Tibial nerve (tissue), 4 donors: ENCODE measurements at regions not wholly inside any gene's neighbourhood (a gene's known extent, or its start where the extent isn't known, plus 50 kb on each side); places are given as distances from the start of the nearest gene placed in this dataset.

Experiments
- DNase-seq, 2 donors: peaks; one replicate each; pipeline ENCODE4 v3.0.0-alpha.2; 2019; ENCODE audit warnings: low spot score in 2 of 2
- H3K27ac ChIP-seq, 4 donors: fragments of 200-600 bp; sonication (generic) in 3 of 4; one replicate each; pipeline ENCODE4 v1.5.1; 2017 to 2019; ENCODE audit warnings: mild to moderate bottlenecking in 1 of 4
- H3K27me3 ChIP-seq, 2 donors: fragments of 200-600 bp; sonication (generic) in 1 of 2; one replicate each; pipeline versions ENCODE4 v1.5.1 to v1.6.0; 2017 to 2019
- H3K36me3 ChIP-seq, 3 donors: fragments of 200-600 bp; sonication (generic); one replicate each; pipeline ENCODE4 v1.5.1; 2018 to 2019
- H3K4me1 ChIP-seq, 4 donors: fragments of 200-600 bp; sonication (generic) in 3 of 4; one replicate each; pipeline ENCODE4 v1.5.1; 2017 to 2019
- H3K4me3 ChIP-seq, 4 donors: fragments of 200-600 bp; sonication (generic) in 3 of 4; one replicate each; pipeline ENCODE4 v1.5.1; 2017 to 2019; ENCODE audit warnings: mild to moderate bottlenecking in 1 of 4, moderate library complexity in 1 of 4
- H3K9me3 ChIP-seq, 4 donors: fragments of 200-600 bp; sonication (generic) in 3 of 4; one replicate each; pipeline ENCODE4 v1.5.1; 2017 to 2019
- EP300 ChIP-seq, 2 donors: sonication (generic); formaldehyde crosslinking; IDR thresholded peaks; one replicate each; pipeline ENCODE4 v1.6.1; 2017; ENCODE audit warnings: antibody characterized with exemption in 2 of 2, mild to moderate bottlenecking in 1 of 2
- POLR2A ChIP-seq, 2 donors: fragments of 450-650 bp; IDR thresholded peaks; one replicate each; pipeline ENCODE4 v1.6.1; 2017; ENCODE audit warnings: antibody characterized with exemption in 2 of 2, mild to moderate bottlenecking in 2 of 2, moderate library complexity in 2 of 2
- WGBS, 2 donors: methylation state at CpG; one replicate each; pipeline ENCODE4 v1.1.5; 2018; 5-methylcytosine and 5-hydroxymethylcytosine counted together
- TF ChIP-seq, protein P1 (sequence below), 5 experiments: fragments of 200-600 bp in 3 of 5; fragments of 450-650 bp in 2 of 5; sonication (generic) in 3 of 5; IDR thresholded peaks; one replicate each; pipeline ENCODE4 v1.5.1; 2016 to 2019; ENCODE audit warnings: antibody characterized with exemption in 5 of 5, mild to moderate bottlenecking in 3 of 5, moderate library complexity in 2 of 5

DNA sequence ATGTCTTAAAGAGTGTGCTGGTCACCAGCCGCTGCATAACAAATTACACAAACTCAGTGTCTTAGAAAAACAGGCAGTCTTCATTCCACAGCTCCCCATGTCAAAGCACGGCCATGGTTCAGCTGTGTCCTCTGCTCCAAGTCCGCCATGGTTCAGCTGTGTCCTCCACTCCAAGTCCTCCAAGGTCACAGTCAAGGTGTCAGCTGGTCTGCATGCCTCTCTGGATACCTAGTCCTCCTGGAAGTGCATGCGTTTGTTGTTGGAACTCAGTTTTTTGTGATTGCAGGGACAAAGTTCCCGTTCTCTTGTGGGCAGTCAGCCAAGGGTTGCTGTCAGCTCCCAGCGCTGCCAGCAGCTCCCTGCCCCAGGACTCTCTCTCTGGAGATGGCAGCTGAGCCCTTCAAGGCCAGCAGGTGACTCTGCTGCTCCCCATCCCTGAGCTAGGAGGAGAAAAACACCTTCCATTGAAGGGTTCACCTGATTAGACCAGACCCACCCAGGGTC lies 304.0 kb upstream of the MYT1L start:
- TF ChIP-seq, protein P1, sequence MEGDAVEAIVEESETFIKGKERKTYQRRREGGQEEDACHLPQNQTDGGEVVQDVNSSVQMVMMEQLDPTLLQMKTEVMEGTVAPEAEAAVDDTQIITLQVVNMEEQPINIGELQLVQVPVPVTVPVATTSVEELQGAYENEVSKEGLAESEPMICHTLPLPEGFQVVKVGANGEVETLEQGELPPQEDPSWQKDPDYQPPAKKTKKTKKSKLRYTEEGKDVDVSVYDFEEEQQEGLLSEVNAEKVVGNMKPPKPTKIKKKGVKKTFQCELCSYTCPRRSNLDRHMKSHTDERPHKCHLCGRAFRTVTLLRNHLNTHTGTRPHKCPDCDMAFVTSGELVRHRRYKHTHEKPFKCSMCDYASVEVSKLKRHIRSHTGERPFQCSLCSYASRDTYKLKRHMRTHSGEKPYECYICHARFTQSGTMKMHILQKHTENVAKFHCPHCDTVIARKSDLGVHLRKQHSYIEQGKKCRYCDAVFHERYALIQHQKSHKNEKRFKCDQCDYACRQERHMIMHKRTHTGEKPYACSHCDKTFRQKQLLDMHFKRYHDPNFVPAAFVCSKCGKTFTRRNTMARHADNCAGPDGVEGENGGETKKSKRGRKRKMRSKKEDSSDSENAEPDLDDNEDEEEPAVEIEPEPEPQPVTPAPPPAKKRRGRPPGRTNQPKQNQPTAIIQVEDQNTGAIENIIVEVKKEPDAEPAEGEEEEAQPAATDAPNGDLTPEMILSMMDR (IDR thresholded peaks at IDR 0.05): no peak
- TF ChIP-seq EP300 (IDR thresholded peaks at IDR 0.05) (no peak), POLR2A (IDR thresholded peaks at IDR 0.05) (no peak)

GRCh38 chr2:2633017-2633416 lies 301.9 kb upstream of the MYT1L start:
- peaks cover 0 to under 1% of the 10 kb centered on the region in 2 donors for H3K27me3 ChIP-seq
- H3K4me3 ChIP-seq: no peak overlapping the region
- H3K36me3 ChIP-seq: no peaks in the 10 kb centered on the region
- 27% methylated on average over 8 of the region's 8 CpGs for WGBS, 2 donors
- H3K27ac ChIP-seq: no peak overlapping the region
- TF ChIP-seq EP300 (IDR thresholded peaks at IDR 0.05) (no peak), POLR2A (IDR thresholded peaks at IDR 0.05) (no peak)
- TF ChIP-seq, protein P1 (IDR thresholded peaks at IDR 0.05): no peak
- H3K9me3 ChIP-seq: no peaks in the 10 kb centered on the region
- no peaks in the 10 kb centered on the region for H3K4me1 ChIP-seq
- no peak for DNase-seq

More for the DNA sequence above, 304.0 kb upstream of the MYT1L start:
- 87 to 94% methylated on average over 6 of the region's 6 CpGs for WGBS, 2 donors
- H3K27ac ChIP-seq: no peak overlapping the region
- peaks cover 0 to 7% of the 10 kb centered on the region in 2 donors for H3K27me3 ChIP-seq
- H3K4me3 ChIP-seq: no peak overlapping the region
- no peaks in the 10 kb centered on the region for H3K4me1 ChIP-seq
- no peak for DNase-seq
- H3K9me3 ChIP-seq: no peaks in the 10 kb centered on the region
- no peaks in the 10 kb centered on the region for H3K36me3 ChIP-seq

- H3K4me3 ChIP-seq: no peak overlapping the region
- no peaks in the 10 kb centered on the region for H3K4me1 ChIP-seq
- no peaks in the 10 kb centered on the region for H3K36me3 ChIP-seq
- TF ChIP-seq, protein P1 (IDR thresholded peaks at IDR 0.05): no peak
- no peak for TF ChIP-seq POLR2A (IDR thresholded peaks at IDR 0.05)
- TF ChIP-seq EP300 (IDR thresholded peaks at IDR 0.05): no peak
- WGBS, 2 donors: 48 to 58% methylated on average over 6 of the region's 6 CpGs
- H3K27ac ChIP-seq: no peak overlapping the region
- no peak for DNase-seq
- H3K9me3 ChIP-seq: peaks cover 0 to 6% (median 0%) of the 10 kb centered on the region in 4 donors
- no peaks in the 10 kb centered on the region for H3K27me3 ChIP-seq
Measured at GRCh38 chr2:2623939-2624338, 292.9 kb upstream of the MYT1L start.

DNA sequence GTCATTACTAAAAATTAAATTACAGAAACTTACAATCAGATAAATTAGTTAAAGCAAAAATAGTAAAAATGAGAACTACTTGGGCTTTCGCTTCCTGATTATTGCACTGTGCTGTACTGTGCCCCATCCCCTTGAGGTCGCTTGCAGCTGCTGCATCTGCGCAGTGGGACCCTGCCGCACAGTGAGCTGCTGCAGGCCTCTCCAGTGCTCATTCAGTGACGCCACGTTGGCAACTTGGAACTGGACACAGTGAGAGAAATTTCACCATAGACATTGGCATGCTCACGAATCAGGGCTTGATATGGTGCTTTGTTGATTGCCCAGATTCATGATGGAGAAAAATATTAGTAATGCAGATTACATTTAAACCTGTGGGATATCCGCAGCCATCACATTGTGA lies 290.8 kb upstream of the MYT1L start:
- Histone ChIP-seq H3K4me1 (no peaks in the 10 kb centered on the region), H3K36me3 (no peaks in the 10 kb centered on the region), H3K9me3 (peaks cover 0 to 4% (median 0%) of the 10 kb centered on the region in 4 donors), H3K27ac (no peak overlapping the region), H3K4me3 (no peak overlapping the region), H3K27me3 (no peaks in the 10 kb centered on the region)
- TF ChIP-seq, protein P1 (IDR thresholded peaks at IDR 0.05): no peak
- TF ChIP-seq EP300 (IDR thresholded peaks at IDR 0.05) (no peak), POLR2A (IDR thresholded peaks at IDR 0.05) (no peak)
- 77 to 90% methylated on average over 8 of the region's 8 CpGs for WGBS, 2 donors
- no peak for DNase-seq

GRCh38 chr2:2620604-2621003 lies 289.5 kb upstream of the MYT1L start:
- H3K27me3 ChIP-seq: no peaks in the 10 kb centered on the region
- H3K9me3 ChIP-seq: no peaks in the 10 kb centered on the region
- H3K4me3 ChIP-seq: no peak overlapping the region
- H3K36me3 ChIP-seq: no peaks in the 10 kb centered on the region
- H3K27ac ChIP-seq: no peak overlapping the region
- DNase-seq: no peak
- WGBS, 2 donors: 61 to 79% methylated on average over 7 of the region's 7 CpGs
- no peaks in the 10 kb centered on the region for H3K4me1 ChIP-seq
- TF ChIP-seq, protein P1 (IDR thresholded peaks at IDR 0.05): no peak
- TF ChIP-seq EP300 (IDR thresholded peaks at IDR 0.05) (no peak), POLR2A (IDR thresholded peaks at IDR 0.05) (no peak)
